Activated T-helper 1 cell treated with anti-CD3 and anti-CD28 coated beads, Interleukin-12 subunit alpha, Interleukin-12 subunit beta, Interleukin-2, Interleukin-4 antibody, amounts not matched to agents 30 ng/mL and 10 ng/mL and 1 ng/mL, durations not matched to agents 14 hours and 24 hours and 36 hours (primary cell): ENCODE measurements at regions not wholly inside any gene's neighbourhood (a gene's known extent, or its start where the extent isn't known, plus 50 kb on each side); places are given as distances from the start of the nearest gene placed in this dataset.
"Not testable (repeated sequence)": the region's sequence is repeated elsewhere in the genome, so short reads cannot be mapped to it uniquely, and the experiment has no call there.

Source experiments
- DNase-seq: peaks from one replicate; pipeline ENCODE4 v3.0.0; 2021; ENCODE audit warnings: low spot score
- H3K27ac Mint-ChIP-seq: one replicate; pipeline ENCODE4 v1.8.0; 2021; ENCODE audit warnings: mild to moderate bottlenecking, mixed read lengths
- H3K27me3 Mint-ChIP-seq: one replicate; pipeline ENCODE4 v1.8.0; 2022; ENCODE audit warnings: mild to moderate bottlenecking, moderate library complexity, mixed read lengths; ENCODE audit not compliant: insufficient read depth
- H3K36me3 Mint-ChIP-seq: one replicate; pipeline ENCODE4 v1.8.0; 2021; ENCODE audit warnings: low read depth, mixed read lengths
- H3K4me1 Mint-ChIP-seq: one replicate; pipeline ENCODE4 v1.8.0; 2021; ENCODE audit warnings: low read depth, mixed read lengths
- H3K4me3 Mint-ChIP-seq: one replicate; pipeline ENCODE4 v1.8.0; 2021; ENCODE audit warnings: mild to moderate bottlenecking, moderate library complexity, mixed read lengths
- H3K9me3 Mint-ChIP-seq: one replicate; pipeline ENCODE4 v1.8.0; 2021; ENCODE audit warnings: mixed read lengths
- intact Hi-C: fragments of 100-400 bp; cut with micrococcal nuclease; formaldehyde crosslinking; loops from one replicate; pipeline ENCODE4 v1.15.1; 2024

DNA sequence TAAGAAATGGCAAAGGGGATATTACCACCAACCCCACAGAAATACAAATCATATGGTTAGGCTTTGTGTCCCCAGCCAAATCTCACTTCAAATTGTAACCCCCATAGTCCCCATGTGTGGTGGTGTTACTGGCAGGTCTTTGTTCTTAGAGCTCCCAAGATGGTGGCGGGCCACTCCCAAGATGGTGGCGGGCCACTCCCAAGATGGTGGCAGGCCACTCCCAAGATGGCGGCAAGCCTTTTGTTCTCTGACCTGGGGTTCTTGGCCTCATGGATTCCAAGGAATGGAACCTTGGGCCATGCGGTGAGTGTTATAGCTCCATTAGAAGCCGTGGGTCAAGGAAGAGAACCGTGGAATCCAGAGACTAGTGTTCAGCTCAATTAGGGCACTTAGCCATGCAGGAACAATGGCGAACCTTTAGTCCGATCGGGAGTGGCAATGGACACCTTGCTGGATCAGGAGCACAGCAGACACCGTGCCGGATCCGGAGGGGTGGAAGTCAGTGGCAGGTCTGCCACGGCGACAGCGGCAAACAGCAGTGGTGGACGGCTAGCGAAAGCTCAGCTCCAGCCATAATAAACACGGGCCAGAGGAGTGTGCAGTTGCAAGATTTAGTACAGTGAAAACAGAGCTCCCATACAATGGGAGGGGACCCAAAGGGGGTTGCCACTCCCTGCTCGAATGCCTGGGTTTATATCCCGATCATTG, 949.9 kb upstream of the NCAM2 start:
- intact Hi-C loops, DNase-seq, H3K27ac Mint-ChIP-seq, H3K4me3 Mint-ChIP-seq, H3K27me3 Mint-ChIP-seq, H3K36me3 Mint-ChIP-seq, H3K4me1 Mint-ChIP-seq: not testable (repeated sequence)
- H3K9me3 Mint-ChIP-seq: peaks cover 41% of the 10 kb centered on the region

DNA sequence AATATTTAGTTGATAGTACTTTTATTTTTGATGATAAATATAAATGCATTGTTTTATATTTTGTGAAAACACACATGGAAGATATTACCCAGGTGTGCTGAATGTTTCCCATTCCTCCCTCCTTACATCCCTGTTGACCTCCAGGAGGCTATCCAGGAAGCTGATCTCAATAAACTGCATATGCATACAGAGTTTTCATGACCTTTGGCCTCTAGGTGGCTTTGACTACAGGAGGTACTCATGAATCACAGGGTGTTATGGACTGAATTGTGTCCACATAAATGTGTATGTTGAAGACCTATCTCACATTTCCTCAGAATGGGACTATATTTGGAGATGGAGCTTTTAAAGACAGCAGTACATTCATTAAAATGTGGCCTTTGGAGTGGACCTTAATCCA, 914.9 kb upstream of the NCAM2 start:
- Mint-ChIP-seq H3K9me3 (peaks cover 26% of the 10 kb centered on the region), H3K4me3 (no peak overlapping the region), H3K27ac (no peak overlapping the region), H3K36me3 (no peaks in the 10 kb centered on the region), H3K27me3 (no peaks in the 10 kb centered on the region), H3K4me1 (no peaks in the 10 kb centered on the region)
- no peak for DNase-seq
- intact Hi-C loops: no loop called here

DNA sequence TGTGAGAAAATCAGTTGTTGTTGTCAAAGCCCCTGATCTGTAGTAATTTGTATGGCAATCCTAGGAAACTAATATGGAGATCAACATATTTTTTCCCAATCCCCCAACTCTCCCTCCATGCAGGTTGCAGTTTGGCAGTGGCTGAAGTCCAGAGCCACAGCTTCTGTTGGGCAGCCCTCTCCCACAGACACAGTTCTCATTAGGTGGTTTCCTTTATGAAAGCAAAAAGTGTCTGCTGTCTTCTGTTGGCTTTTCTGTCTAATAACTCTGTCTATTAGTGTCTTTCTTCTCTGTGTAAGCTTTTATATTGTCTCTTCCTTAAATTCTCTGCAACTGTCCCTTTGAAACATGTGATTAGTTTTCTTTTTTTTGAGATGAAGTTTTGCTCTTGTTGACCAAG, 914.3 kb upstream of the NCAM2 start:
- no peaks in the 10 kb centered on the region for H3K4me1 Mint-ChIP-seq
- no peak overlapping the region for H3K27ac Mint-ChIP-seq
- H3K9me3 Mint-ChIP-seq: peaks cover 26% of the 10 kb centered on the region
- DNase-seq: no peak
- no peaks in the 10 kb centered on the region for H3K36me3 Mint-ChIP-seq
- intact Hi-C loops: no loop called here
- H3K4me3 Mint-ChIP-seq: no peak overlapping the region
- H3K27me3 Mint-ChIP-seq: no peaks in the 10 kb centered on the region

DNA sequence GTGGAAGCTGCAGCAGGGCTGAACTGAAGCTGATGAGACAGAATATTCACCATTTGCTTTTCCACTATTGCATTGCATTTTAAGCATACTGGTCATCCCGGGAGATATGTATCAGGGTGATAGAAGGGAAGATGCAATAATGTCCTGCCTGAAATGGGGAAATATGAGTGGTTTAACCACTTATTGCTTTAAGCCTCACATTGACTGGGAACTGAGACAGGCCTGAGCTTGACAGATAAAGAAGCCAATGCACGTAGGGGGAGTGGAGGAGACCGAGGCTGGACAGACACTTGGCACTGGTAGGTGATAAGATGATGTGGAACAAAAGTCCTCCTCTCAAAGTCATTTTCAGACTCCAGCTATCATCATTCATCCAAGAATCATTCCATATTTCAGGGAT, 911.7 kb upstream of the NCAM2 start:
- no peak overlapping the region for H3K4me3 Mint-ChIP-seq
- no peaks in the 10 kb centered on the region for H3K36me3 Mint-ChIP-seq
- intact Hi-C loops: no loop called here
- peaks cover 37% of the 10 kb centered on the region for H3K9me3 Mint-ChIP-seq
- H3K27me3 Mint-ChIP-seq: no peaks in the 10 kb centered on the region
- DNase-seq: no peak
- no peak overlapping the region for H3K27ac Mint-ChIP-seq
- H3K4me1 Mint-ChIP-seq: no peaks in the 10 kb centered on the region

DNA sequence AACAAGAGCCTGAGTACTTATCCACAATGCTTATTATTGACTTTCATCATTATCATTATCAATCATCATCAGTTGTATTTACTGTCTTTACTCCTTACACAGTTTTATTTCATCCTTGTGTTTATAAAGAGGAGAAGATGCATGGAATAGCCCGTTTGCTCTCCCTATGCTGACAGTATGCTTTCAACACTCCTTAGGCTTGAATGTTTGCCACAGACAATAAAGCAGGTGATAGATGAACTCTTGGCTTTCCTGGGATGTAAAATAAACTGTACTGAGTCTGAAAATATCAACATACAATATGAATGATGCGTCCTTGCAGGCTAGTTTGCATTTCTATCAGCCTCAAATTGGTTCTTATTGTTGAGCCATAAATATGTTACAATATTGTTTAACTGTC, 891.8 kb upstream of the NCAM2 start:
- no peak overlapping the region for H3K4me3 Mint-ChIP-seq
- no peaks in the 10 kb centered on the region for H3K27me3 Mint-ChIP-seq
- intact Hi-C loops: no loop called here
- H3K4me1 Mint-ChIP-seq: no peaks in the 10 kb centered on the region
- peaks cover 16% of the 10 kb centered on the region for H3K9me3 Mint-ChIP-seq
- H3K27ac Mint-ChIP-seq: no peak overlapping the region
- H3K36me3 Mint-ChIP-seq: no peaks in the 10 kb centered on the region
- DNase-seq: no peak

DNA sequence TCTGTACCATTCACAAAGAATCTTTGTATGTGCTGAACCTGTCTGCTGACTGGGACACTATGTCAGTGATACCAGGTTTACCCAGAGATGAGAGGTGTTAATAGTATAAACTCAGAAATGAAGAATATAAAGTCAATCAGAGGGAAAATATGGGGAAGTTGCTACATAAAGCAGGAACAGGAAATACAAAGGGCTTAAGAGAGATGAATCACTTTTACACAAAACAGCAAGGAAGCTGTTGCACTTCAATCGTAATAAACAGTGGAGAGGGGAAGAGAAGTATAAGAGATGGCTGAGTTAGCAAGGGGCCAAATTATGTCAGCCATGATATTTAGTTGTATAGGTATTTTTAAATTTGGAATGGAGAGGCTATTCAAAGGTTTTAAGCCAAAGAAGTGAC, 890.2 kb upstream of the NCAM2 start:
- Mint-ChIP-seq H3K4me3 (no peak overlapping the region), H3K36me3 (no peaks in the 10 kb centered on the region), H3K27me3 (no peaks in the 10 kb centered on the region), H3K9me3 (peaks cover 16% of the 10 kb centered on the region), H3K27ac (no peak overlapping the region), H3K4me1 (no peaks in the 10 kb centered on the region)
- DNase-seq: no peak
- intact Hi-C loops: no loop called here

DNA sequence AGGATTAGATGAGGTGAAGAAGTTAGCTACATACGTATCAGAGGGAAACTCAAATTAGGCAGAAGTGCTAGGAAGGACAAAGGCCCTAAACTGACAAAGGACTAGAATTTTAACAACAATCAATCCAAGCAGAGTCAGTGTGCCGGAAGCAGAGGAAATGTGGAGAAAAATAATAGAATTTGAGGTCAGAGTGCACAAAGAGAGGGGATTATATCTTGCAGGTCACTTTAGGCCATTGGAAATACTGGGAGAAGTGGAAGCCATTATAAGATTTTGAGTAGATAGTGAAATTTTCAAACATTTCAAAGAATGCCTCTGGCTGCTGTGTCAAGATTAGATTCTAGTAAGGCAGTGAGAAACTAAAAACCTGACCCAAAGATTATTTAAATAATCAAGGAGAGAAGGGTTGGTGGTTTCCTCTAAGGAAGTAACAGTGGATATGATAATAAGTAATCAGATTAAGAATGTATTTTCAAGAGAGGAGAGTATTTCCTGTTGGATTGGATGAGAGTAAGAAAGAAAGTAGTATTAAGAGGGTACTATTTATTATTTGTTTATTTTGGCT, 889.2 kb upstream of the NCAM2 start:
- Mint-ChIP-seq H3K27me3 (no peaks in the 10 kb centered on the region), H3K9me3 (peaks cover 11% of the 10 kb centered on the region), H3K27ac (no peak overlapping the region), H3K4me3 (no peak overlapping the region), H3K4me1 (no peaks in the 10 kb centered on the region), H3K36me3 (no peaks in the 10 kb centered on the region)
- intact Hi-C loops: no loop called here
- no peak for DNase-seq

DNA sequence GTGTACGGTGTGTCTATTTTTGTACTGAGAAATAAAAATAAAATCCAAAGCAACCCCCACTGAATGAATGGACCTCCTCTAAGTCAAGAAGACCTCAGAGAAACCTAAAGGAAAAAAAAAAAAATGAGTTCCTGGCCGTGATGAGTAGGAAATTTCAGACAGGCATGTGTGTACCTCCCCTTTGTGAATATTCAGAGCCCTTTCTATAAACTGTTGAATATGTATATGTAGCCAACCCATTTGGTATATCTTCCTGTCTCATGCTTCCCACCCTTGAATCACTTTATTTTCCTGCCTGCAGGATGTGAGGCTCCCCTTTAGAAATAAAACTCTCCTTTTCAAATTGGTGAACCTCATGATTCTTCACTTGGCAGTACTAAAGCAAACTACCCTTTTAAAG, 887.8 kb upstream of the NCAM2 start:
- no peak for DNase-seq
- Mint-ChIP-seq H3K36me3 (no peaks in the 10 kb centered on the region), H3K27ac (no peak overlapping the region), H3K4me3 (no peak overlapping the region), H3K9me3 (peaks cover 20% of the 10 kb centered on the region), H3K4me1 (no peaks in the 10 kb centered on the region), H3K27me3 (no peaks in the 10 kb centered on the region)
- intact Hi-C loops: no loop called here

DNA sequence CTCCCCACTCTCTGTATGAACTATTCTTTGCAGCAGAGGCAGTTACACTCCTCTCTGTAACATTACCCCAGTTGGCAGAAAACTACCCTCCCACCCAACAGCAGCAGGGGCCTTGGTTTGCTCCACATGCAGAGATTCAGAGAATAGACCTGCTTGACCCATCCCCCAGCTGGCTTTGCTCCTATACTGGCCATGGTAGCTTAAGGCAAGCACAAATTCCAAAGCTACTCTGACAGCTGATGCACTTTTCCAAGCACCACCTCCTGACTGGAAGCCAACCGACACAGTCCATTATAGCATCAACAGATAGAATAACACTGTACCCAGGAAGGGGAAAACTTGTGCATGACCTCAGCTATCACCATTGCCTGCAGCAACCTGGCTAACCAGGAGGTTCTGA, 846.5 kb upstream of the NCAM2 start:
- intact Hi-C loops: no loop called here
- Mint-ChIP-seq H3K4me3 (no peak overlapping the region), H3K9me3 (peaks cover 42% of the 10 kb centered on the region), H3K27ac (no peak overlapping the region), H3K4me1 (no peaks in the 10 kb centered on the region), H3K27me3 (no peaks in the 10 kb centered on the region), H3K36me3 (no peaks in the 10 kb centered on the region)
- no peak for DNase-seq

DNA sequence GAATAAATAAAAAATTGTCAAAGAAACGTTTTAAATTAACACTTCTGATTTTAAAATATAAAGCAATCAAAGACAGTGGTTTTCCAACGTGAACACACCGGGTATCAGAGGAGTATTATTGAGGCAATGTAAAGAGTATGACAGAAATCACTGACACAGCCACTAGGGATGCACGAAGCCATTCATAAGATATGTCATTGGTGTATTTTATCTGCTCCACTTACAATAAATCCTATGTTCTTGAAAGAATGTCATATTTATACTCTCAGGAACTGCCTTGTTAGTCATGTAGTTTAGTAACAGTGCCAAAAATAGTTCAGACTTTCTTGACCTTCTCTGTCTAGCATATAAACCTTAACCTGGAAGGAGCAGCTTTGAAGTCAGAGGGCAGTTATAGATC, 835.0 kb upstream of the NCAM2 start:
- no peak for DNase-seq
- Mint-ChIP-seq H3K9me3 (peaks cover 39% of the 10 kb centered on the region), H3K27me3 (no peaks in the 10 kb centered on the region), H3K4me3 (no peak overlapping the region), H3K4me1 (no peaks in the 10 kb centered on the region), H3K27ac (no peak overlapping the region), H3K36me3 (no peaks in the 10 kb centered on the region)
- intact Hi-C loops: no loop called here

DNA sequence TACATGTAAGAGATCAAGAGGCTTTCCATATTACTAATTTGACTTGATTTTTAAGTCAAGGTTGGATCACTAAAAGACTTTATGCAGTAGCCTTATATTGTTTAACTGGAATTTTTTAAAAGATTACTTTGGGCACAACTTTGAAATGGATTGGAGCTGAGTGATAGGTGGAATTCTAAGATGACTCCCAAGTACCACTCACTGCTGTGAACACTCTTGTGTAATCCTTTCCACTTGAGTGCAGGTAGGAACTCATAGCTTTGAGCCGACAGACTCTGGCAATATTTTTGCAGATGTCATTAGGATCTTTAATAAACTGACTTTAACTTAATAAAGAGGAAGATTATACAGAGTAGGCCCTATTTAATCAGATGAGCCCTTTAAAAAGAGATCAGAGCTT, 831.1 kb upstream of the NCAM2 start:
- intact Hi-C loops: no loop called here
- H3K36me3 Mint-ChIP-seq: no peaks in the 10 kb centered on the region
- H3K4me1 Mint-ChIP-seq: no peaks in the 10 kb centered on the region
- no peaks in the 10 kb centered on the region for H3K27me3 Mint-ChIP-seq
- no peak for DNase-seq
- H3K9me3 Mint-ChIP-seq: peaks cover 22% of the 10 kb centered on the region
- H3K4me3 Mint-ChIP-seq: no peak overlapping the region
- no peak overlapping the region for H3K27ac Mint-ChIP-seq

DNA sequence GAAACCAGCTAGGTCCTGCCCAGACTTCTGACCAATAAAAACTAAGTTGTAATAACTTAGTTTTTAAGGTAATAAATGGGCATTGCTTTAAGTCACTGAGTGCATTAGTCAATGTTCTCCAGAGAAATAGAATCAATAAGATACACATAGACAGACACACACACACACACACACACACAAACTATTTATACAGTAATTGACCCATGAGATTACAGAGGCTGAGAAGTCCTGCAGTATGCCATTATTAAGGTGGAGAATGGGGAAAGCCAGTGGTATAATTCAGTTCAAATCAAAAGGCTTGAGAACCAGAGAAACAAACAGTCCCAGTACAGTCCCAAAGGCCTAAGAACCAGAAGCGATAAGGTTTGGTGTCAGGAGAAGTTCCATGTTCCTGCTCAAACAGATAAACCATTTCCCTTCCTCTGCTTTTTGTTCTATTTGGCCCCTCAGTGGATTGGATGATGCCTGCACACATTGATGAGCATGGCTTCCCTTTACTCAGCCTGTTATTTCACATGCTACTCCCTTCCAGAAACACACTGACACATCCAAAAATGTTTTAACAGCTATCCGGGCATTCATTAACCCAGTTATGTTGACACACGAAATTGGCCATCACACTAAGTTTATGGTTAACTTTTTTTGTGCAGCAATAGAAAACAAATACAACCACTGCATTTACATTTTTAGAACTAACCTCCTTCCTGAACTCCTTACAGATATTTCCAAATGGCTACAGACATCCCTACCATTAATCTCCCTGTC, 828.2 kb upstream of the NCAM2 start:
- H3K9me3 Mint-ChIP-seq: peaks cover 28% of the 10 kb centered on the region
- no peak overlapping the region for H3K27ac Mint-ChIP-seq
- intact Hi-C loops: no loop called here
- DNase-seq: no peak
- no peak overlapping the region for H3K4me3 Mint-ChIP-seq
- H3K4me1 Mint-ChIP-seq: no peaks in the 10 kb centered on the region
- no peaks in the 10 kb centered on the region for H3K27me3 Mint-ChIP-seq
- no peaks in the 10 kb centered on the region for H3K36me3 Mint-ChIP-seq

DNA sequence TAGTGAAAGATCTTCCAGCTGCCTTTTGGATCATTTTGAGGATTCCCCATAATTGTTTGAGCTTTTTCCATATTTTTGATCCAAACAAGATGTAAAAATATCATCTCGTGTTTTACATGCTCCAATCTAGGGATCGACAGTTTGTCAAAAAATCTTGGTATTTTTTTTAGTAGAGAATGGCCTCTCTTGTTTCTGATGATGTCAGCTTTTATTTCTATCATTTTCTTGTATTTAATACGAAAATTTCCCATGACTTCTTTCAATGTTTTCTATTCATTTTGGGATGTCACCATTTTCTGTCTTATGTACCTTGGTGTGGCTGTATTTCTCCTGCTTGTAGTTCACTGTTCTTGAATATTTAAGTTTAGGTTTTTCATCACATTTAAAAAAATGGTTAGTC, 812.0 kb upstream of the NCAM2 start:
- H3K36me3 Mint-ChIP-seq: no peaks in the 10 kb centered on the region
- H3K27me3 Mint-ChIP-seq: no peaks in the 10 kb centered on the region
- H3K4me3 Mint-ChIP-seq: no peak overlapping the region
- no peak overlapping the region for H3K27ac Mint-ChIP-seq
- no peaks in the 10 kb centered on the region for H3K4me1 Mint-ChIP-seq
- no peak for DNase-seq
- intact Hi-C loops: no loop called here
- H3K9me3 Mint-ChIP-seq: peaks cover 33% of the 10 kb centered on the region
